K562 (cell line): ENCODE measurements at regions not wholly inside any gene's neighbourhood (a gene's known extent, or its start where the extent isn't known, plus 50 kb on each side); places are given as distances from the start of the nearest gene placed in this dataset.

Experiments used
- CEBPG ChIP-seq, 3 experiments: fragments of 200-800 bp in 1 of 3; sonication (Bioruptor generic) in 1 of 3; sonication (generic) in 1 of 3; formaldehyde crosslinking in 1 of 3; IDR thresholded peaks in 2 of 3; conservative IDR thresholded peaks in 1 of 3; 2 replicates each; pipeline versions ENCODE4 v1.6.1 to v1.8.0; 2016 to 2022; ENCODE audit warnings: missing compliant biosample characterization in 2 of 3, missing genetic modification characterization in 2 of 3, mild to moderate bottlenecking in 1 of 3, missing genetic modification reagents in 1 of 3
- CREB1 ChIP-seq, 2 experiments: sonication (generic) in 1 of 2; formaldehyde crosslinking in 1 of 2; IDR thresholded peaks; 2 replicates each; pipeline versions ENCODE4 v1.6.1 to v1.8.0; 2012 to 2022; ENCODE audit warnings: inconsistent platforms in 1 of 2, mild to moderate bottlenecking in 1 of 2, missing genetic modification reagents in 1 of 2, moderate library complexity in 1 of 2
- CTCF ChIP-seq, 3 experiments: IDR thresholded peaks in 2 of 3; conservative IDR thresholded peaks in 1 of 3; 2 replicates each; pipeline ENCODE4 v1.5.1; 2011 to 2012; ENCODE audit warnings: low read length in 3 of 3, mild to moderate bottlenecking in 3 of 3, control low read depth in 2 of 3, improper control_type of control experiment in 1 of 3, inconsistent platforms in 1 of 3, low read depth in 1 of 3, mixed read lengths in 1 of 3, moderate library complexity in 1 of 3; ENCODE audit not compliant: insufficient read depth in 2 of 3
- EP400 ChIP-seq: fragments of 450-650 bp; IDR thresholded peaks from 2 replicates; pipeline ENCODE4 v1.6.1; 2017; ENCODE audit warnings: antibody characterized with exemption, mild to moderate bottlenecking, moderate library complexity
- ETV6 ChIP-seq, 3 experiments: fragments of 150-350 bp in 1 of 3; sonication (generic) in 1 of 3; formaldehyde crosslinking in 1 of 3; IDR thresholded peaks; 2 replicates each; pipeline versions ENCODE4 v1.6.1 to v1.8.0; 2014 to 2022; ENCODE audit warnings: borderline replicate concordance in 2 of 3, low read depth in 2 of 3, antibody characterized with exemption in 1 of 3, low read length in 1 of 3, mild to moderate bottlenecking in 1 of 3, missing genetic modification reagents in 1 of 3
- IRF9 ChIP-seq: fragments of 450-650 bp; IDR thresholded peaks from 2 replicates; pipeline ENCODE4 v1.6.1; 2016; ENCODE audit warnings: missing biosample characterization, missing genetic modification characterization
- KLF1 ChIP-seq: fragments of 450-650 bp; IDR thresholded peaks from 2 replicates; pipeline ENCODE4 v1.6.1; 2016; ENCODE audit warnings: missing genetic modification characterization, missing compliant biosample characterization
- PATZ1 ChIP-seq: fragments of 250-450 bp; sonication (Bioruptor Pico); IDR thresholded peaks from 2 replicates; pipeline ENCODE4 v1.5.0; 2020; ENCODE audit warnings: mild to moderate bottlenecking, borderline replicate concordance
- REST ChIP-seq, 2 experiments: fragments of 450-650 bp; formaldehyde crosslinking in 1 of 2; IDR thresholded peaks; 2 replicates each; pipeline versions ENCODE4 v1.4.0 to v1.6.1; 2014 to 2020; ENCODE audit warnings: mild to moderate bottlenecking in 2 of 2, borderline replicate concordance in 1 of 2, low read depth in 1 of 2
- ZNF274 ChIP-seq: IDR thresholded peaks from 2 replicates; pipeline ENCODE4 v1.6.1; 2011; ENCODE audit warnings: low read depth, mild to moderate bottlenecking, low read length, moderate library complexity, borderline replicate concordance

GRCh38 chr12:125467363-125467762, 402.1 kb downstream of the AACS start:
- TF ChIP-seq CTCF (IDR thresholded peaks at IDR 0.05 in 2 of 3, conservative IDR thresholded peaks at IDR 0.05 in 1 of 3; ENCODE audit: insufficient read depth in 2 of 3, low read depth in 1 of 3, low read length in 3 of 3) (no peak), PATZ1 (CRISPR knock-in tag) (no peak), CEBPG (CRISPR knock-in tag; IDR thresholded peaks at IDR 0.05) (no peak), CEBPG (tag; conservative IDR thresholded peaks at IDR 0.05 in 1 of 2, IDR thresholded peaks at IDR 0.05 in 1 of 2) (no peak), CREB1 (IDR thresholded peaks at IDR 0.05) (no peak), CREB1 (CRISPR knock-in tag; IDR thresholded peaks at IDR 0.05) (no peak), ZNF274 (no peak), REST (IDR thresholded peaks at IDR 0.05; ENCODE audit: borderline replicate concordance) (no peak), REST (CRISPR knock-in tag; IDR thresholded peaks at IDR 0.05; ENCODE audit: low read depth) (no peak), EP400 (no peak), ETV6 (IDR thresholded peaks at IDR 0.05; ENCODE audit: borderline replicate concordance in 1 of 2, low read depth in 2 of 2, low read length in 1 of 2) (no peak), ETV6 (CRISPR knock-in tag; IDR thresholded peaks at IDR 0.05; ENCODE audit: borderline replicate concordance) (no peak), IRF9 (tag) (no peak), KLF1 (tag) (no peak)
